Endothelial cell of umbilical vein (primary cell): ENCODE measurements at regions not wholly inside any gene's neighbourhood (a gene's known extent, or its start where the extent isn't known, plus 50 kb on each side); places are given as distances from the start of the nearest gene placed in this dataset.

Experiments used
- BruUV-seq: library from RNA; stranded (reverse); fragments of 400-500 nt; replicated peaks from 2 replicates; lab custom pipeline; 2021; lab: Mats Ljungman, UMichigan
- CTCF ChIA-PET: fragments of 300-600, 350-600 bp; sonication (Branson Sonifier 250); formaldehyde crosslinking; loops from one replicate; lab custom pipeline; 2021; ENCODE audit warnings: antibody characterized with exemption, inconsistent platforms; lab: Charles Lee
- POLR2A ChIA-PET: fragments of 300-600, 350-600 bp; sonication (Branson Sonifier 250); formaldehyde crosslinking; loops from one replicate; lab custom pipeline; 2021; ENCODE audit warnings: antibody characterized with exemption, inconsistent platforms; lab: Charles Lee
- DNase-seq: peaks from one replicate; pipeline ENCODE4 v3.0.0-alpha.2; 2011; ENCODE audit warnings: low read depth, low spot score
- FAIRE-seq: peaks from 2 replicates; lab custom pipeline; 2011; peaks lifted over from hg19 to GRCh38; lab: Jason Lieb, UNC
- H2AFZ ChIP-seq: 2 replicates; pipeline ENCODE4 v1.6.0; 2012; ENCODE audit warnings: low read depth, low read length, control low read depth, inconsistent platforms
- H3K27ac ChIP-seq: 2 replicates; pipeline ENCODE4 v1.5.1; 2011; ENCODE audit warnings: low read depth, mild to moderate bottlenecking, control low read depth, low read length, moderate library complexity; ENCODE audit not compliant: insufficient read depth
- H3K27me3 ChIP-seq, 2 experiments: 2 replicates each; pipeline versions ENCODE4 v1.6.0 to v1.6.1; 2011; ENCODE audit warnings: low read length in 2 of 2, mixed read lengths in 1 of 2; ENCODE audit not compliant: control insufficient read depth in 2 of 2, insufficient read depth in 2 of 2
- H3K36me3 ChIP-seq, 2 experiments: 2 replicates in 1 of 2; 3 replicates in 1 of 2; pipeline ENCODE4 v1.5.1; 2011; ENCODE audit warnings: low read length in 2 of 2, mild to moderate bottlenecking in 1 of 2, moderate library complexity in 1 of 2; ENCODE audit not compliant: control insufficient read depth in 2 of 2, insufficient read depth in 2 of 2; ENCODE audit errors: extremely low read depth in 1 of 2
- H3K4me1 ChIP-seq: 3 replicates; pipeline ENCODE4 v1.5.1; 2011; ENCODE audit warnings: mild to moderate bottlenecking, low read length; ENCODE audit not compliant: control insufficient read depth, insufficient read depth; ENCODE audit errors: extremely low read depth
- H3K4me2 ChIP-seq: 2 replicates; pipeline ENCODE4 v1.6.1; 2011; ENCODE audit warnings: low read length, control low read depth, mixed read lengths; ENCODE audit not compliant: insufficient read depth
- H3K4me3 ChIP-seq, 3 experiments: fragments of 200-600 bp in 1 of 3; sonication (generic), shearing (Covaris generic) in 1 of 3; replicated peaks in 1 of 3; 2 replicates each; pipeline ENCODE4 v1.5.1; 2011 to 2016; ENCODE audit warnings: control low read depth in 3 of 3, low read length in 3 of 3, mild to moderate bottlenecking in 2 of 3, inconsistent platforms in 1 of 3, low read depth in 1 of 3, moderate library complexity in 1 of 3; ENCODE audit not compliant: insufficient read depth in 1 of 3
- H3K79me2 ChIP-seq: 2 replicates; pipeline ENCODE4 v1.6.0; 2012; ENCODE audit warnings: low read length, inconsistent platforms; ENCODE audit not compliant: control insufficient read depth, insufficient read depth
- H3K9ac ChIP-seq: replicated peaks from 2 replicates; pipeline ENCODE3; 2011; ENCODE audit warnings: low read length, control low read depth; ENCODE audit not compliant: insufficient read depth; ENCODE audit errors: extremely low read depth
- H3K9me1 ChIP-seq: replicated peaks from 3 replicates; pipeline ENCODE4 v1.6.0; 2011; ENCODE audit warnings: mild to moderate bottlenecking, low read length; ENCODE audit not compliant: control insufficient read depth, insufficient read depth; ENCODE audit errors: extremely low read depth
- H3K9me3 ChIP-seq: replicated peaks from 2 replicates; pipeline ENCODE4 v1.5.1; 2012; ENCODE audit warnings: low read length, inconsistent platforms; ENCODE audit not compliant: control insufficient read depth, insufficient read depth
- H4K20me1 ChIP-seq: replicated peaks from 2 replicates; pipeline ENCODE3; 2011; ENCODE audit warnings: mild to moderate bottlenecking, low read length; ENCODE audit not compliant: control insufficient read depth, insufficient read depth; ENCODE audit errors: extremely low read depth
- EZH2 ChIP-seq: IDR thresholded peaks from 2 replicates; pipeline ENCODE4 v1.6.1; 2012; ENCODE audit warnings: borderline replicate concordance, low read depth, mild to moderate bottlenecking, moderate library complexity, low read length, inconsistent platforms; ENCODE audit not compliant: severe bottlenecking
- FOS ChIP-seq: IDR thresholded peaks from 2 replicates; pipeline ENCODE4 v1.6.1; 2011; ENCODE audit warnings: mild to moderate bottlenecking, low read length, moderate library complexity, borderline replicate concordance; ENCODE audit not compliant: insufficient read depth
- GATA2 ChIP-seq: IDR thresholded peaks from 2 replicates; pipeline ENCODE4 v1.7.0; 2011; ENCODE audit warnings: low read depth, mild to moderate bottlenecking, moderate library complexity, mixed read lengths, low read length; ENCODE audit not compliant: insufficient read length, insufficient read depth
- JUN ChIP-seq: IDR thresholded peaks from 2 replicates; pipeline ENCODE4 v1.6.1; 2011; ENCODE audit warnings: borderline replicate concordance, low read depth; ENCODE audit not compliant: insufficient read length, insufficient read depth
- MYC ChIP-seq: IDR thresholded peaks from one replicate; pipeline ENCODE4 v1.6.1; 2011; ENCODE audit warnings: mild to moderate bottlenecking, low read depth, low read length
- POLR2A ChIP-seq: IDR thresholded peaks from 2 replicates; pipeline ENCODE4 v1.6.1; 2012; ENCODE audit warnings: low read depth, mild to moderate bottlenecking, control low read depth, low read length
- POLR2AphosphoS5 ChIP-seq: IDR thresholded peaks from 2 replicates; pipeline ENCODE4 v1.6.1; 2012; ENCODE audit warnings: low read depth, mild to moderate bottlenecking, control low read depth, low read length, moderate library complexity; ENCODE audit not compliant: insufficient read depth
- dilution Hi-C: fragments of 300-500 bp; cut with MboI; formaldehyde crosslinking; loops from one replicate; pipeline ENCODE4 v1.15.0; 2019; ENCODE audit warnings: low sequenced_read_pairs; ENCODE audit not compliant: extremely low pct_ligation_motif_present
- intact Hi-C: fragments of 100-400 bp; cut with micrococcal nuclease; formaldehyde crosslinking; loops from one replicate; pipeline ENCODE4 v1.10.0; 2022
- TF ChIP-seq, protein P1 (sequence below): IDR thresholded peaks from 2 replicates; pipeline ENCODE4 v1.6.1; 2011; ENCODE audit not compliant: insufficient read depth, insufficient read length
- TF ChIP-seq, protein P2 (sequence below), 2 donors: IDR thresholded peaks; 1 replicate in 1 of 2; 2 replicates in 1 of 2; pipeline ENCODE4 v1.5.1; 2011; ENCODE audit warnings: low read length in 2 of 2, mild to moderate bottlenecking in 2 of 2, moderate library complexity in 2 of 2, control low read depth in 1 of 2, inconsistent platforms in 1 of 2, low read depth in 1 of 2; ENCODE audit not compliant: insufficient read depth in 1 of 2; ENCODE audit errors: extremely low read depth in 1 of 2

DNA sequence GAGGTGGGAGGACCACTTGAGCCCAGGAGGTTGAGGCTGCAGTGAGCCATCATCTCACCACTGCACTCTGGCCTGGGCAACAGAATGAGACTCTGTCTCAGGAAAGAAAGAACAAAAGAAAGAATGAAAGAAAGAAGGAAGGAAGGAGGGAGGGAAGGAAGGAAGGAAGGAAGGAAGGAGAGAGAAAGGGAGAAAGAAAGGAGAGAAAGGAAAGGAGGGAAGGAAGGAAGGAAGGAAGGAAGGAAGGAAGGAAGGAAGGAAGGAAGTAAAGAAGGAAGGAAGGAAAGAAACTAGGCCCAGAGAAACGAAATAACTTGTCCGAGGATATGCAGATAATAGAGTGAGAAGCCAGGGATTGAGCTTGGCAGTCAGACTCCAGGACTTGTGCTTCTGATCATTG lies 102.1 kb downstream of the SKIDA1 start:
- H3K27me3 ChIP-seq = no peaks in the 10 kb centered on the region
- TF ChIP-seq POLR2AphosphoS5 (no peak), JUN (no peak), FOS (no peak), MYC (no peak), POLR2A (no peak), GATA2 (no peak), EZH2 (no peak)
- TF ChIP-seq, protein P1, sequence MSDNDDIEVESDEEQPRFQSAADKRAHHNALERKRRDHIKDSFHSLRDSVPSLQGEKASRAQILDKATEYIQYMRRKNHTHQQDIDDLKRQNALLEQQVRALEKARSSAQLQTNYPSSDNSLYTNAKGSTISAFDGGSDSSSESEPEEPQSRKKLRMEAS = no peak
- TF ChIP-seq, protein P2, sequence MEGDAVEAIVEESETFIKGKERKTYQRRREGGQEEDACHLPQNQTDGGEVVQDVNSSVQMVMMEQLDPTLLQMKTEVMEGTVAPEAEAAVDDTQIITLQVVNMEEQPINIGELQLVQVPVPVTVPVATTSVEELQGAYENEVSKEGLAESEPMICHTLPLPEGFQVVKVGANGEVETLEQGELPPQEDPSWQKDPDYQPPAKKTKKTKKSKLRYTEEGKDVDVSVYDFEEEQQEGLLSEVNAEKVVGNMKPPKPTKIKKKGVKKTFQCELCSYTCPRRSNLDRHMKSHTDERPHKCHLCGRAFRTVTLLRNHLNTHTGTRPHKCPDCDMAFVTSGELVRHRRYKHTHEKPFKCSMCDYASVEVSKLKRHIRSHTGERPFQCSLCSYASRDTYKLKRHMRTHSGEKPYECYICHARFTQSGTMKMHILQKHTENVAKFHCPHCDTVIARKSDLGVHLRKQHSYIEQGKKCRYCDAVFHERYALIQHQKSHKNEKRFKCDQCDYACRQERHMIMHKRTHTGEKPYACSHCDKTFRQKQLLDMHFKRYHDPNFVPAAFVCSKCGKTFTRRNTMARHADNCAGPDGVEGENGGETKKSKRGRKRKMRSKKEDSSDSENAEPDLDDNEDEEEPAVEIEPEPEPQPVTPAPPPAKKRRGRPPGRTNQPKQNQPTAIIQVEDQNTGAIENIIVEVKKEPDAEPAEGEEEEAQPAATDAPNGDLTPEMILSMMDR (IDR thresholded peaks at IDR 0.05; ENCODE audit: extremely low read depth in 1 of 2, insufficient read depth in 1 of 2, low read depth in 1 of 2, low read length in 2 of 2) = no peak
- H3K9me3 ChIP-seq = no peaks in the 10 kb centered on the region
- no peak overlapping the region for H2AFZ ChIP-seq
- no TSS peak for BruUV-seq
- no peaks in the 10 kb centered on the region for H4K20me1 ChIP-seq
- FAIRE-seq (no peak), DNase-seq (no peak)
- H3K4me2 ChIP-seq = no peak overlapping the region
- intact Hi-C loops (no loop called here), dilution Hi-C loops (no loop called here)
- ChIA-PET POLR2A (no interaction called here), CTCF (no interaction called here)
- no peaks in the 10 kb centered on the region for H3K36me3 ChIP-seq
- no peaks in the 10 kb centered on the region for H3K9me1 ChIP-seq
- no peak overlapping the region for H3K9ac ChIP-seq
- no peak overlapping the region for H3K4me3 ChIP-seq
- H3K27ac ChIP-seq = no peak overlapping the region
- H3K79me2 ChIP-seq = no peaks in the 10 kb centered on the region
- no peaks in the 10 kb centered on the region for H3K4me1 ChIP-seq
